RKO (cell line): ENCODE measurements at regions not wholly inside any gene's neighbourhood (a gene's known extent, or its start where the extent isn't known, plus 50 kb on each side); places are given as distances from the start of the nearest gene placed in this dataset.
"Not testable (repeated sequence)": the region's sequence is repeated elsewhere in the genome, so short reads cannot be mapped to it uniquely, and the experiment has no call there.

ENCODE experiments used
- DNase-seq: peaks from one replicate; pipeline ENCODE4 v3.0.0-alpha.2; 2016; ENCODE audit warnings: low spot score

DNA sequence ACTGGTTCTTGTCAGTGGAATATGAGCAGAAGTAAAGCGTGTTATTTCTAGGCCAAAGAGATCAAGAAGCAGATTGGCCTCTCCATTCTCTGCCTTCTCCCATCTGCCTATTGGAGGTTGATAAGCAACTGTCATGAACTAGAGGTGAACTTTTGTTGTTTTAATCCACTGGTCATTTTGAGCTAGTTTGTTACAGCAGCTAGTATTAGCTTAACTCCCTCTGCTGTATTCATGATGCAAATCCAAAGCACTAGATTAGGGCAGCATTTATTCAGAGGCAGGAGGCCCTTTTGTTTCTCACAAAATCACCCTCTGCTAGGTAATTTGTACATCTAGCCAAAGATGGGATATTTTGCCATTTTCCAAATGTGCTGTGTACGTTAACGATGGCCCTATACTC, 97.3 kb upstream of the DPT start:
- DNase-seq = no peak

DNA sequence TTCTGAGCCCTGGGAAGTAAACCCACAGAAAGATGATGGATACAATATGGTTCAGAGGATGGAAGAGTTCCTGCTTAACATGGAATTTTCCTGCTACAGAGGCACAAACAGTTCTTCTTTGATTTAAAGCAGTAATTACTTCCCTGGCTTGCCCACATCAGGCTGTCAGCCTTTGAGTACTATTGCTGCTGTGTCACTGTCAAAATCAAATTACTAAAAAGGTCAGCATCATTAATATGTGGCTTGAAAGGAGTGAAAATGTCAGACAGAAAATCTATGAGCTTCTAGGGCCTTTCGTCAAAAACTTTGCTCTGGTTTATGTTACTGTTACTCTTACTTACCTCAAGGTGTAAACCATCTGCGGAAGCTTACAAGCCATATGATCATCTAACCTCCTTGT, 98.6 kb upstream of the DPT start:
- DNase-seq = no peak

GRCh38 chr1:168829876-168830275, 100.9 kb upstream of the DPT start:
- DNase-seq = no peak

DNA sequence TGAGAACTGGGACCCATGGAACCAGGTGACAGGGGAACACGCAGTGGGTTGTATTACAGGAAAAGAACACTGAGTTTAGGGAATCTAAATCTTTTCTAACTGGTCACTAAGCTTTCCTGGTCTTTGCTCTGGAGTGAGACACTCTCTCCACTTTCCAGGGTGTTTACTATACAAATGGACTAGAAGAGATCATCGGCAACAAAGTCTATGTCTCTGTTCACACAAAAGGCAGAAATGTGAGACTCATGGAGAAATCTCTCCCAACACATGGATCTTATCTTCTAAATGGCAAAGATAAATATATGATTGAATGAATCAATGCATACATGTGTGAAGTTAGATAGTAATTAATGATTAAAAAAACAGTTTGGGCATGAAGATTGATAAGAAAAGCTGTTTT, 101.6 kb upstream of the DPT start:
- no peak for DNase-seq

DNA sequence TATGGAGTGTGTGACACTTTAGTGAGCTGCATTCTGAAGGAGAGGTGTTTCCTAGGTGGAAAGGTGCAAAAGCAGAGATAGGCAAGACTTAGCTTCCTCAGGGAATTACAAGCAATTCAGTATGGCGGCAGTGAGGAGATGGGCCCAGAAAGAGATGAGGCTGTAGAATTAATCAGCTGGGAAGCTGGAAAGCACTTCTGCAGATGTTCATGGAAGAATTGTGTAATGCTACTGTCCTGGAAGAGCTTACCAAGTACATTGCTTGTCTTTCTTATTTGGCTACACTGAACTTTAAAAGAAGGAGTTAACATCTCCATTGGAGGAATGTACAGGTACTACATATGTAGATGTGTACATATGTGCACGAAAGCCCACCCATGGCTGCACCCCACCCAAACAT, 103.7 kb upstream of the DPT start:
- DNase-seq = no peak

DNA sequence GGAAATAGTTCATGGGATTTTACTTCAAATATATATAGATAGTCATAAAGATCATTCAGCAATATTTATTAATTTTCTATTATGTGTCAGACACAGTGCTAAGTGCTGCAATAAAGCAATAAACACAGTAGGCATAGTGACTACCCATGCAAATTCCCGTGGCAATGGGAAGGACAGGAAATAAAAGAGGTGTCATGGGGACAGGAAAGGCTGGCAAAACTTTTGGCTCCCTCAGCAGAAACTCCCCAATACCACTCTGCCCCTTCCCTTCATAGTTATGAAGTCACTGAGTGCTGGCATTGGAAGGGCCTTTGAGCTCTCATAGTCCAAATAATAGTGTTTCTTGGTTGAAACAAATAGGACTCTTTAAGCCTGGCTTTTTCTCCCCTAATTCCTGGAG, 104.4 kb upstream of the DPT start:
- DNase-seq = no peak

- DNase-seq = no peak
Measured at GRCh38 chr1:168833801-168834224, 104.8 kb upstream of the DPT start.

DNA sequence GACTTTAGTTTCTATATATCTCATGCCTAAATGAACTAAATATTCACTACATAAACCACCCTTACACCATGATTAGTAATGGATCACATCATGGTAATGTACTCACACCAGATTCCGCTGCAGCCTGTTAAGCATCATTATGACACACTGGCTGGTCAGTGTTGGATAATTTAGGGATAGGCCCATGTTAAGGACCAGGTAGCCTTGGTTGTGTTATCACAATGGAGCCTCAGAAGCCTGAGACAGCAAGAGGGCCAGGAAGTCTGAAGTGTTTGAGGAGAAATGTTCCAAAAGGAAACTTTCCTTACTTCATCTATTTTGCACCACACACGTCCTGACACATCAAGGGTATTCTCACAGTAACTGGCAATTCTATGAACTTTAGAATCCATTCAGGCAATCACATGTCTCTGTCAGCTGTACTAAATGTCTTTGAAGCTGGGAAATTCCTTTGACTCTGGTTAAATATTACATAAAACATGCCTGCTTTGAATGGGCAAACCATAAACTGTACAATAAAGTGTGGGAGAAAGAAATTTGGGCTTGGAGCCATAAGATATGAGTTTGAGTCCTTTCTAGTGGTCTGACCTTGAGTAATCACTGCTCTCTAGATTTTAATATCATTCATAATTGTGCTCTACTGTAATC, 105.3 kb upstream of the DPT start:
- DNase-seq = no peak

DNA sequence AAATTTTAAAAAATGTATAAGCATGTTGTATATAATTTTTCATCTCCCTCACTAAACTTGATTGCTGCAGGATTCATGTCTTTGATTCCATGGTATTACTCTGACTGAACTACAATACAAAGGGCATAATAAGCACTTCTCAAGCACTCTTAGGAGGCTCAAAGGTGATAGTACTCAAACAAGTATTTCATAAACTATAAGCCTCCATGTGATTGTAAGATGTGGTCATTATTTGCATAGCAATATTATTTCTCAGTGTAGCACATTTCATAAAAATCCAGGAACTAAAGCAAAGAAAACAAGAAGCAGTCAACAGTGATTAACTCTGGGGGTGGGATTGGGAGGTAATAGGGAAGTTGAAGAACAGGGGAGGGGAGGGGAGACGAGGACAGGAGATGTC, 106.2 kb upstream of the DPT start:
- no peak for DNase-seq

DNA sequence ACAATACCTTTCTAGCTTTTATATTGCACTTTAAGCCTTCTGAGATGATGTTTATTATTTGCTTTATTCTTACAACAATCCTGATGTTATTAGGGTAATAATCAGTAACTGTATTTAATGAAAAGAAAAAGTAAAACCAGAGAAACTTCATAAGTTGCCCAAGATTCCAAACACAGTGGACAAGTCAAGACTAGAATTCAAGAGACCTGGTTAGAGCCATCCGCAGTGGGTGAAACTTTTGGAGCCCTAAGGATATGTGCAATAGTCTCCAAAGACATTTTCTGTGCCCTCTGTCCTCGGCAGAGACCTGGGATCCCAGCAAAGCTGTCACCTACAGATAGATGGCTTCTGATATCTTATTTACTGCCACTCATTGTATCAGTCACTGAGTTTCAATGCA, 106.8 kb upstream of the DPT start:
- DNase-seq = no peak

DNA sequence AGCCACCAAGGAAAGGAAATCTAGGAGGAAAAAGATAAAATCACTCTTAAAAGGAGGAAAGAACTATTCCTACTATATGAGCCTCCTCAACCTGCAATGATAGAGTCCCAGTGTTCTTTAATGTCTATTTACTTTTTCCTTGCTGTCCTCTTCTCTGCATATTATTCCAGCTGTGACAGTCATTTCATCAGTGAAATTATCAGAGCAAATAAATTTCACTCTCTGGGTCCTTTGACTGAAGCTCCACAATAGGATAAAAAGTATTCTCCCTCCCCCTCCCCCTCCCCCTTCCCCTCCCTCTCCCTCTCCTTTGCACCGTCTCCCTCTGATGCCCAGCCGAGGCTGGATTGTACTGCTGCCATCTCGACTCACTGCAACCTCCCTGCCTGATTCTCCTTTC, 107.5 kb upstream of the DPT start:
- DNase-seq = no peak

DNA sequence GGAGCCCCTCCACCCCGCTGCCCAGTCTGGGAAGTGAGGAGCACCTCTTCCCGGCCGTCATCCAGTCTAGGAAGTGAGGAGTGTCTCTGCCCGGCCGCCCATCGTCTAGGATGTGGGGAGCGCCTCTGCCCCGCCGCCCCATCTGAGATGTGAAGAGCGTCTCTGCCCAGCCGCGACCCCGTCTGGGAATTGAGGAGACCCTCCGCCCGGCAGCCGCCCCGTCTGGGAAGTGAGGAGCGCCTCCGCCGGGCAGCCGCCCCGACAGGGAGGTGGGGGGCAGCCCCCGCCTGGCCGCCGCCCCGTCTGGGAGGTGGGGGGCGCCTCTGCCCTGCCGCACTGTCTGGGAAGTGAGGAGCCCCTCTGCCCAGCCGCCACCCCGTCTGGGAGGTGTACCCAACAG, 108.2 kb upstream of the DPT start:
- DNase-seq = not testable (repeated sequence)

- DNase-seq = no peak
Measured at GRCh38 chr1:168842306-168842705, 113.3 kb upstream of the DPT start.

- DNase-seq = no peak
Measured at GRCh38 chr1:168842916-168843315, 113.9 kb upstream of the DPT start.

DNA sequence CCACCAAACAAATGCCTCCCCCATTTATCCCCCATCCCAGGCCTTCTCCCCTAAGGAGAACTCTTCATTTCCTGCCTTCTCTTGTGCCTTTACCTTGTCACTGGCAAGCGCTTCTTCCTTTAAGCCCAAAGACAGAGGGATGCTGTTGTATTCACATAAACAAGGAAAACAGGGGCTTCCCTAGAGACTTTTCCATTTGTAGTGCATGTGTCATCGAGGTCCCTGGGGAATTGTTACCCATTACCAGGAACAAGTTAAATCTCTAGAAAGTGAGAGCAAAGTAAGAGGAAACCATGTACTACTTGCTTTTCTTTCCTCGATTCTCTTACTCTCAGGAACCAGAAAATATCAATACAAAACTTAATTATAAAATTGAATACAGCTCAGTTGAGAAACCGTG, 114.4 kb upstream of the DPT start:
- no peak for DNase-seq

GRCh38 chr1:168843950-168844349, 114.9 kb upstream of the DPT start:
- DNase-seq = no peak

- no peak for DNase-seq
Measured at GRCh38 chr1:168845140-168845539, 116.1 kb upstream of the DPT start.

DNA sequence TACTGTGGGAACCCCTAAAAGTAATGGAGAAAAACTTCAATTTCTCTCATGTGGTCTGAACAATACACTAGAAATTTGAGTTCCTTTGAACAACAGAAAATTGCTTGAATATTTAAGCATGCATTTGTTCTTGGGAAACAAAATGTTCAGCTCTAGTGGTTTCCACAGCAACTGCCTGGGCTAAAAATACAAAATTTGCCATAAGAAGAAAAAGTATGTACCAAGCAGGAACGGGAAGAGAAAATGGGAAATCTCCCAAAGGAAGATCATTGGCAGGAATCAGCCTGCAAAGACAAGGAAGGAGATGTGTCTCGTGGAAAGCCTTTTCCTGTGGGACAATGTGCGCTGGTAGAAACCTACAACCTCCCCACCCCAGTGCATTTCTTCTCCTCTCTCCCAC, 119.0 kb upstream of the DPT start:
- DNase-seq = no peak

- DNase-seq = no peak
Measured at GRCh38 chr1:168861421-168862004, 132.5 kb upstream of the DPT start.

- DNase-seq = no peak
Measured at GRCh38 chr1:168863772-168864171, 134.8 kb upstream of the DPT start.

DNA sequence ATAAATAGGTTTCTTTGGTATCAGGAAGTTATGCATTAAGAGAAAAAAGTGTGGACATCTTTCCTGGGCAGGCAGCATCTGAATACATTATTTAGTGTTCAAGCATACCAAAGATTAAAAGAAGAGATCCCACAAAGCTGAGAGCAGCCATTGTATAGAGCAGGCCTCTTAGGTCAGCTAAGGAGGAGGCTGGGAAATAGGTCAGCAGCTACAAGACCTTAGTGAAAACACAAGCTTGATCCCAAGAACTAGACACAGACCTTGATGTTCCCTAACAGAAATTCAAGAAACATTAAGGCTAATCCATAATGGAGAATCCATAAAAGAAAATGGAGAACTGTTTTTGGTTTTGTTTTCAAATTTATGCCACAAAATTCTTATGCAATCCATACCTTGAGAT, 135.3 kb upstream of the DPT start:
- no peak for DNase-seq

- DNase-seq = no peak
Measured at GRCh38 chr1:168865850-168866620, 137.0 kb upstream of the DPT start.

DNA sequence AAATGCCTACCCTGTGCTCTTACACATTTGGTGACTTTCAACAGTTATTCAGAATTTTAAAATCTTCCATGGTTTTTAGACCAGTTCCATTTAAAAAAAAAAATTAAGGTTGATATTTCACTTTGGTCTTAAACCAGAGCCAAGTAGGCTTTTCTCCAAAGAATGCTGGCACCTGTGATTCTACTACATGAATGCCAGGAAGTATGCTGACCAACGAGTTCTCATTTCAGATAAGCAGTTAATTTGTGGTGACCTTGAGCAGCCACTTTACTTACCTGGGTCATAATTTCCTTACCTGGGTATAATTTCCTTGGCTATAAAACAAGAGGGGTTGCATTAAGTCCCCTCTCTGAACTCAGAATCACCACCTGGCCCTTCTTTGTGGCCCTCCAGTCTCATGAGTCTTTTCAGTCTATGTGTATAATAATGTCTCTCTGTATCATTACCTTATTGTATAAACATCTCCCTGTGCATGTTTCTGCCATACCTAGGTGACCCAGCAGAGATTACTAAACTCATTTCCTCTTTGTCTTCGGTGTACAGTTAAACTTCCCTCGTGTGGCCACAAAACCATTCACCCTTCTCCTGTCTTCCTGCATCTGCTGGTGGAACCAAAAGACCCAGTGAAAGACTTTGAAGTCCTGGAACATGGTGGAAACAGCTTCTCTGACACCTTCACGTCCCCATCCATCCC, 139.1 kb upstream of the DPT start:
- no peak for DNase-seq
